Right lobe of liver (tissue), 6 donors: ENCODE measurements at regions not wholly inside any gene's neighbourhood (a gene's known extent, or its start where the extent isn't known, plus 50 kb on each side); places are given as distances from the start of the nearest gene placed in this dataset.

ENCODE experiments used
- ATAC-seq, 4 donors: fragments of 200-7000 bp; cut with Tn5 transposase; one replicate each; pipeline ENCODE4 v1.9.1; 2020; ENCODE audit warnings: mild to moderate bottlenecking in 4 of 4, moderate library complexity in 4 of 4
- DNase-seq, 3 donors: peaks; one replicate each; pipeline ENCODE4 v3.0.0-alpha.2; 2020
- H3K27ac ChIP-seq, 3 donors: fragments of 200-600 bp; one replicate each; pipeline ENCODE4 v1.8.0; 2022
- H3K27me3 ChIP-seq, 2 donors: fragments of 200-600 bp; one replicate each; pipeline ENCODE4 v1.8.0; 2022
- H3K36me3 ChIP-seq, 4 donors: fragments of 200-600 bp; sonication (generic) in 1 of 4; one replicate each; pipeline versions ENCODE4 v1.5.1 to v1.8.0; 2017 to 2022; ENCODE audit warnings: control low read depth in 1 of 4
- H3K4me1 ChIP-seq, 4 donors: fragments of 200-600 bp; sonication (generic) in 1 of 4; one replicate each; pipeline versions ENCODE4 v1.5.1 to v1.8.0; 2017 to 2022; ENCODE audit warnings: control low read depth in 1 of 4
- H3K4me3 ChIP-seq, 3 donors: fragments of 200-600 bp; one replicate each; pipeline ENCODE4 v1.8.0; 2022
- H3K9me3 ChIP-seq, 4 donors: fragments of 200-600 bp; sonication (generic) in 1 of 4; one replicate each; pipeline versions ENCODE4 v1.5.1 to v1.8.0; 2017 to 2022; ENCODE audit warnings: control low read depth in 1 of 4
- POLR2A ChIP-seq: fragments of 450-650 bp; IDR thresholded peaks from one replicate; pipeline ENCODE4 v1.6.1; 2017; ENCODE audit warnings: antibody characterized with exemption, mild to moderate bottlenecking
- WGBS: methylation state at CpG from one replicate; pipeline ENCODE4 v1.1.6; 2018; ENCODE audit warnings: low coverage, low lambda C conversion rate; ENCODE audit not compliant: insufficient coverage; ENCODE audit errors: missing lambda C conversion rate; 5-methylcytosine and 5-hydroxymethylcytosine counted together
- intact Hi-C, 2 donors: fragments of 100-400 bp; cut with DNase I; formaldehyde crosslinking; loops; one replicate each; pipeline versions ENCODE4 v1.11.2 to v1.14.1; 2022
- TF ChIP-seq, protein P1 (sequence below), 4 donors: fragments of 200-600 bp in 3 of 4; fragments of 450-650 bp in 1 of 4; IDR thresholded peaks; one replicate each; pipeline versions ENCODE4 v1.5.1 to v1.8.0; 2016 to 2022; ENCODE audit warnings: antibody characterized with exemption in 4 of 4, mild to moderate bottlenecking in 2 of 4
- donor health status: DM: no; HTN: yes; CAD: no.
- donor health status: DM: no; HTN: no; CAD: no.
- donor health status: DM: no; HTN: no; CAD: no.
- donor health status: DM: no; HTN: yes; CAD: no.
- donor health status: DM: no; HTN: yes; CAD: no.

DNA sequence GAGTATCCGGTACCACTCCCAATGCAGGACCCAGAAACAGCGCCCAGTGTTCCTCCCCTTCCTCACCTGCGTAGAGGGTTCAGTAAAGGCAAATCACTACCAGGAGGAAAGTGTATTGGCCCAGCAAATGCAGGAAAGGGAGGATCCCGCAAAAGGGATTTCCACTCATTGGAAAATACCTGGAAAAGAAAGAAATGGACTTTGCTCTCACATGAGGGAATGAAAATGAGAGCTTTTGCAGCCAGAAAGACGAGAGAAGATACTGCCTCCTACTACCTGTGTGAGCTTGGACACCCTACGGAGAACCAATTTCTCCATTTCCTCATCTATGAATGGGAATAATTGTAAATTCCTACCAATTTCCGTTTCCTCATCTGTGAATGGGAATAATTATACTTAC lies 184.1 kb upstream of the PPARGC1A start:
- 62% methylated on average over 7 of the region's 7 CpGs for WGBS
- H3K27me3 ChIP-seq: no peaks in the 10 kb centered on the region
- no peaks in the 10 kb centered on the region for H3K36me3 ChIP-seq
- ATAC-seq: peak; percentile 69 to 75 (median 72)
- DNase-seq: no peak
- H3K27ac ChIP-seq: peak overlapping the region in 1 of 3 donors; percentile 8
- no peak for TF ChIP-seq POLR2A
- TF ChIP-seq, protein P1, sequence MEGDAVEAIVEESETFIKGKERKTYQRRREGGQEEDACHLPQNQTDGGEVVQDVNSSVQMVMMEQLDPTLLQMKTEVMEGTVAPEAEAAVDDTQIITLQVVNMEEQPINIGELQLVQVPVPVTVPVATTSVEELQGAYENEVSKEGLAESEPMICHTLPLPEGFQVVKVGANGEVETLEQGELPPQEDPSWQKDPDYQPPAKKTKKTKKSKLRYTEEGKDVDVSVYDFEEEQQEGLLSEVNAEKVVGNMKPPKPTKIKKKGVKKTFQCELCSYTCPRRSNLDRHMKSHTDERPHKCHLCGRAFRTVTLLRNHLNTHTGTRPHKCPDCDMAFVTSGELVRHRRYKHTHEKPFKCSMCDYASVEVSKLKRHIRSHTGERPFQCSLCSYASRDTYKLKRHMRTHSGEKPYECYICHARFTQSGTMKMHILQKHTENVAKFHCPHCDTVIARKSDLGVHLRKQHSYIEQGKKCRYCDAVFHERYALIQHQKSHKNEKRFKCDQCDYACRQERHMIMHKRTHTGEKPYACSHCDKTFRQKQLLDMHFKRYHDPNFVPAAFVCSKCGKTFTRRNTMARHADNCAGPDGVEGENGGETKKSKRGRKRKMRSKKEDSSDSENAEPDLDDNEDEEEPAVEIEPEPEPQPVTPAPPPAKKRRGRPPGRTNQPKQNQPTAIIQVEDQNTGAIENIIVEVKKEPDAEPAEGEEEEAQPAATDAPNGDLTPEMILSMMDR (IDR thresholded peaks at IDR 0.05): no peak
- peaks cover 0 to 15% (median 4%) of the 10 kb centered on the region in 4 donors for H3K4me1 ChIP-seq
- no peaks in the 10 kb centered on the region for H3K9me3 ChIP-seq
- intact Hi-C loops: no loop called here
- H3K4me3 ChIP-seq: no peak overlapping the region

DNA sequence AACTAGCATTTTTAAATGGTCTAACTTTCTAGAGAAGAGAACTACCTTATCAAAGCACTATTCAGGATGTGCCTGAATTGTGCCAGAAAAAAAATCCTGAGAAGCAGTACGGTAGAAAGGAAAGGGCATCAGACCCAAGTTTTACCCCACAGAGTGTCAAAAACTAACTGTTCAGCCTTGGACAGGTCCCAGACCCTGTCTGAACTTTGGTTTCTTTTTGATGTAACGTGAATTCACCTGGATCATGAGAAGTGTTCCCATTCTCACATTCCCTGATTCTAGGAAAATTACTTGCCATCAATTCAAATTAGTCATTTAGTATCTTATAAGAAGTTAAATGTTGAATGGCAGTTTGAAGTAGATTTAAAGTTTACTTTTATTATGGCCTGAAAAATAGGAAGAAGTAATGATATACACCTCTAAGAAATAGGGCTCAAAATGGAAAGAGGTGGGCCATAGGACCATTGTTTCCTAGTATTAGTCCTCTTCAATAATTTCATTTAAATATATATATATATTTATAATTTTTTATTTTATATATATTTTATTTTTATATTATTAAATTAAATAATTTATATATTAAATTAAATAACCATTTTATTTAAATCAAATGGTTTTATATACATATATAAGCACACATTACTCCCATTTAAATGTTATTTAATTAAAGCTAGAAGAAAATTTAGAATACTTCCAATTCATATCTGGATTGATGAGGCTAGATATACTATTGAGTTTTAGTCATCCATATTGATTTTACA lies 181.9 kb upstream of the PPARGC1A start:
- DNase-seq: no peak
- no peaks in the 10 kb centered on the region for H3K27me3 ChIP-seq
- H3K4me3 ChIP-seq: no peak overlapping the region
- H3K9me3 ChIP-seq: no peaks in the 10 kb centered on the region
- 33% methylated on average over 2 of the region's 2 CpGs for WGBS
- intact Hi-C loops: no loop called here
- peak; percentile 50 to 74 (median 62) for ATAC-seq
- peaks cover 0 to 3% (median 0%) of the 10 kb centered on the region in 4 donors for H3K4me1 ChIP-seq
- TF ChIP-seq POLR2A: no peak
- TF ChIP-seq, protein P1 (IDR thresholded peaks at IDR 0.05): no peak
- no peaks in the 10 kb centered on the region for H3K36me3 ChIP-seq
- H3K27ac ChIP-seq: no peak overlapping the region

DNA sequence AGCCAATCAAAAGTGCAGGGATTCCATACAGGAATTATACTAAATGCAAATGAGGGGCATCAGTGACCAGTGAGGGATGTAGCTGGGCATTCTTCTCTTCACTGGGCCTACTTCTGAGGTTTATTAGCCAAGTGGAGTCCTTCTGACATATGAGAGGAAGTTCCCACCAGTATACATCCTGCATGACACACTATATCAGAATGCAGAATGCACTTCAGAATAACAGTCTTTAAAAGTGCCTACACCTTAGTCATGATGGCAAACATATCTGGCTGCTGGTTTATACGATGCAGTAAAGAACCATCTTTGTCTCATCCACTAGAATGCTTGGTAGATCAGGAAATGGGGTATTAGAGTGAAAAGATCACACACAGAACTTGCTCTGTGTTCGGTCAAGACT lies 180.3 kb upstream of the PPARGC1A start:
- no peaks in the 10 kb centered on the region for H3K27me3 ChIP-seq
- 100% methylated on average over 2 of the region's 2 CpGs for WGBS
- H3K4me1 ChIP-seq: no peaks in the 10 kb centered on the region
- H3K27ac ChIP-seq: no peak overlapping the region
- intact Hi-C loops: no loop called here
- DNase-seq (no peak), ATAC-seq (no peak)
- H3K4me3 ChIP-seq: no peak overlapping the region
- H3K9me3 ChIP-seq: no peaks in the 10 kb centered on the region
- H3K36me3 ChIP-seq: no peaks in the 10 kb centered on the region
- TF ChIP-seq, protein P1 (IDR thresholded peaks at IDR 0.05): no peak
- TF ChIP-seq POLR2A: no peak

DNA sequence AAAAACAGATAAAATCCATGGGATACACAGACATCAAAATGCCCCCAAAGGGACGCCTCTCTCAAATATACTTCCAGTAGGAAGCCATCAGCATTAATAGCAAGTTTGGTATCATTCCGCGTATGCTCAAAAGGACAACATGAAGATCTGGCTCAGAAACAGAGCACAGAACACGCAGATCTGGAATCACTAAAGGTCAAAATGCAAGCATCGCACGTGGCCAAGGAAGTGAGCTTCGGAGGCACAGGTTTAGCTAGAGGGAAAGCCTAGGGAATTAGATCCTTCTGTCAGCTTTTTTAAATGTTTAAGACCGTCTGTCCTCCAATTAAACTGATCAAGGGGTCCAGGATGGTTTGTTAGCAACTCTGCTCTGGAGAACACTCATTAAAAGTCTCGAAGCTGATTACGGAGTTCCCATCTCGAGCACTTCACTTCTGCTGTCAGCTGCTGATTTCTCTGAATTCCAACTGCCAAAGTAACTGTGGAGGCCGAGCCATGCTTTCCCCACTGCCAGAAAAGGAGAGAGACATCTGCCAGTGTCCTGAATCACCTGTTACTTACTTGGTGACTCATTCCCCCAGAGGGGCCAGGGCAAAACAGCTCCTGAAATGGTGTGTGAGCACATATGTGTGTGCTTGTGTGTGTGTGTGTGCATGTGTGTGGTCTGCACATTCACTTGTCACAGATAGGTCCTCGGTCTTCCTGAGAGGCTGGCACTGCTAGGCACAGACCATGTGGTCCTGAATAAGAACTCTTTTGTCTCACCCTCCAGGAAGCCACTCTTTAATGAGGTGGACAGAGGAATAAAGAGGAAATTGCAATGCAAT lies 177.7 kb upstream of the PPARGC1A start:
- no peak overlapping the region for H3K4me3 ChIP-seq
- no peaks in the 10 kb centered on the region for H3K36me3 ChIP-seq
- no peaks in the 10 kb centered on the region for H3K4me1 ChIP-seq
- peak in 1 of 4 donors; percentile 57 for ATAC-seq
- no peak for DNase-seq
- no peaks in the 10 kb centered on the region for H3K27me3 ChIP-seq
- no peak overlapping the region for H3K27ac ChIP-seq
- TF ChIP-seq, protein P1 (IDR thresholded peaks at IDR 0.05): no peak
- no peak for TF ChIP-seq POLR2A
- H3K9me3 ChIP-seq: no peaks in the 10 kb centered on the region
- intact Hi-C loops: no loop called here
- WGBS: 80% methylated on average over 9 of the region's 13 CpGs
